HG03064 (cell line): ENCODE measurements at regions not wholly inside any gene's neighbourhood (a gene's known extent, or its start where the extent isn't known, plus 50 kb on each side); places are given as distances from the start of the nearest gene placed in this dataset.
"Not testable (repeated sequence)": the region's sequence is repeated elsewhere in the genome, so short reads cannot be mapped to it uniquely, and the experiment has no call there.

Experiments
- ATAC-seq: cut with Tn5 transposase; IDR thresholded peaks from one replicate; pipeline ENCODE4 v1.9.1; 2021; ENCODE audit warnings: low read depth; ENCODE audit not compliant: unreplicated experiment

DNA sequence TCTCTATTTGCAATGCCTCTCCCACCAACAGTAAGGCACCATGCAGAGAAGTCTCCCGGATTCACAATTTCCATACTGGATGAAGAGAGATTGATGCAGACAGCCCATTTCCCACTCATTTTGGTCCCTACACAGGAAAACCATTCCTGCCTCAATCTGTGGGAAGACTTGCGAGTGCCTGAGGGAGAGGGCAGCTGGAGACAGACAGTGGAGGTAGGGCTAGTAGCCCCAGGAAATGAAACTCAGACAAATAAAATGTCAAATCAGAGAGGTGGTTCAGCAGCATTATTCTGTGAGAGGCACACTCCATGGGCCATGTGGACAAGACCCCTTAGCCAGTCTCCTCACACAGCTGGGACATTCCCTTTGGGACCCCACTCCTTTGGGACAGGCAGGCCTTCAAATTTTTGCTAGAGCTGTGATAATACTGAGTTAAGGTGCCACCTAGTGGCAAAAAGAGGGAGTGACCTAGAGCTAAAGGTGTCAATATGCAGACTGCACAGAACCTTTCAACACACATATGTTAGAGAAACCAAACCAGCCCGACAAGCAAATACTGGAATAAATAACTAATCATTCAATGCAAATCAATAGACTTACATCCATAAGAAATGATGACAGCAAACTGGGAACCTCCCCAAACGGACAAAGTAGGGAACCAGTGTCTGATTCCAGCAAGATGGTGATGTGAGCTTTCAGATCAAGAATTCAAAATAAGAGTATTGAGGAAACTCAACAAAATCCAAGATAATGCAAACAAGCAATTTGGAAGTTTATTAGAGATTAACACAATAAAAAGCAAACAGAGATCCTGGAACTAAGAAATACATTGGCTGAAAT is 1865.3 kb upstream of the AGA start:
- ATAC-seq: peak; percentile 89

DNA sequence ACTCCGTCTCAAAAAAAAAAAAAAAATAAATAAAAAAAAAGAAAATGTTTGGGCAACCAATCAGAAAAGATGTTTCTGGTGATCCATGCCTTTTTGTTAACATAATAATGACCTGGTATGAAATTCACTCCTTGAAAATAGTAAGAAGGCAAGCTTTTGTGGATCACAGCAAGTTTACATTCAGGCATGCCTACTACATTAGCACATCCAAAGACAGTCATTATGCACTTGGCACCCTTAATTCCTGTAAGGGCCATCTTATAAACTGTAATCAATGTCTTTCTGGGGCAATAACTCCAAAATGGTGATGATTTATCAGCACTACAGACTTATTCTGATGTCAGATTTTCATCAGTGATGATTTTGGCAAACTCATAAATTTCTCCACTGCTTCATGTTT is 1871.6 kb upstream of the AGA start:
- no peak for ATAC-seq

DNA sequence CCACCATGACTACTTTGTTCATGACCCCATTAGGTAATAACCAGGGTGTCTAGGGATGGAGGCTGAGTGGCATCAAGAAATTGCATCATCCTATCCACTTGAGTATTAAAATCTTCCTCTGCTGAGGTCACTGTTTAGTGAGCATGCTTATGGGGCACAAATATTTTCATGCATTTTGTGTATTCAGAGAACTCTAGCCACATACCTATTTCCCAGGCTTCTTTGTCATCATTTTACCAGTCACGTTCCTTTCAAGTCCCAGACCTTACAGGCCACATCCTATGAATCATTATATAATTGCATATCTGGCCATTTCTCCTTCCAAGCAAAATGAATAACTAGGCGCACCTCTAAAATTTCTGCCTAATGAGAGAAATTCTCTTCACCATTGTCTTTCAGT is 1882.9 kb upstream of the AGA start:
- ATAC-seq: no peak

DNA sequence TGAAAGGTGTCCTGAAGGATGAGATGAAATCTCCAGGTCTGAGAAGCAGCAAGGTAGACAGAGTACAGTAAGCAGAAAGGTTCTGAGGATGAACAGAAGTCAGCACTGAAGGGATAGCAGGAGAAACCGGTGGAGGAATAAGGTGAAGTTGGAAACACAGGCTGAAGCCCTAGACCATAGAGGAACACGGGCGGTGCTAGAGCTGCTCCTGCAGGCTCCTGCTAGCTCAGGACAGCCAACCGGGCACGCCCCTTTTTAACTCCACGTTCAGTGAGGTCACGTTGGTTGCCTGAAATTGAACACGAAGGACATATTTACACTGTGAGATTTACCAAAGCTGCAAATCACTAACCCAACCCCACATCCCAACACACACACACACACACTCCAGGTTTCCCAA is 1886.4 kb upstream of the AGA start:
- no peak for ATAC-seq

DNA sequence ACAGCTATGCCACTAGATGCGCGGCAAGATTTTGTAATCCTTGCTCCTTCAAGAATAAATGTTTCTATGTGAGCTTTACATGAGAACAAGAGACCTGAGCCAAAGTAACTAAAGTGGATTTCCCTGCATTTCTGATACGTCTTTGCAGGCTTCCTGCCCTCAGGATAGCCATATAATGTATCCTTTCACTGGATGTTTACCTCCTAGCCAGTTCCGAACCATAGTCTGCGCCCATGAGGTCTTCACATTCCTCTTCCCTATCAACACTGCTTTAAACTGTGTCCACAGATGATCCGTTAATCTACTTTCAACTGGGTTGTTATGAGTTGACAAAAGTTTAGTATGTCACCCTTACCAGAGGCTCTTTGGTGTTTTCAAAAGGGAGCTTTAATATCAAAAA is 1889.1 kb upstream of the AGA start:
- ATAC-seq: no peak

DNA sequence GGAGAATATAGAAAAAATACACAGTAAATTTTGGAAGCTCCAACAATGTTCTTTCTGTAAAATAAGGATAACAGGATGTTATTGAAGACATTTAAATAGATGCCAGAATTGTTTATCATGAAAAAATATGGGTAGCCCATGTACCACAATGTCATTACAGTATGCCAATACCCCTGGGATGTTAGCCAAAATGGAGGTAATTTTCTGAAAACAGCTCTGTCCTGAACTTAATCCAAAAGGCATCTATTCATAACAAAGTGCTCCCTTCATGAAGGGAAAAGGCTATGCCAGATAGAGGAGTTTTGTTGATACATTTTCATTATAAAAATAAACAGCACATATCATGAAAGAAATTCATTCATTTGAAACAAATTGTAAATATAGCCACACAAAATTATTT is 1902.6 kb upstream of the AGA start:
- no peak for ATAC-seq

DNA sequence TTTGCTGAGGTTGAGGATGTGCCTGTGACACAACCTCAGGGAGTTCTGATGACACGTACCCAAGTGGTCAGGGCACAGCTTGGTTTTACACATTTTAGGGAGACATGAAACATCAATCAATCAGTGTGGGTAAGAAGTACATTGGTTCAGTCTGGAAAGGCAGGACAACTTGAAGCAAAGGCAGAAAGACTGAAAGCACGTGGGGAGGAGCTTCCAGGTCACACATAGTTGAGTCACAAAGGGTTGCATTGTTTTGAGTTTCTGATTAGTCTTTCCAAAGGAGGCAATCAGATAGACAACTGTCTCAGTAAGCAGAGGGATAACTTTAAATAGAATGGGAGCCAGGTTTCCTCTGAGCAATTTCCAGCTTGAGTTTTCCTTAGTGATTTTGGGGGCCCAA is 1910.0 kb upstream of the AGA start:
- no peak for ATAC-seq

DNA sequence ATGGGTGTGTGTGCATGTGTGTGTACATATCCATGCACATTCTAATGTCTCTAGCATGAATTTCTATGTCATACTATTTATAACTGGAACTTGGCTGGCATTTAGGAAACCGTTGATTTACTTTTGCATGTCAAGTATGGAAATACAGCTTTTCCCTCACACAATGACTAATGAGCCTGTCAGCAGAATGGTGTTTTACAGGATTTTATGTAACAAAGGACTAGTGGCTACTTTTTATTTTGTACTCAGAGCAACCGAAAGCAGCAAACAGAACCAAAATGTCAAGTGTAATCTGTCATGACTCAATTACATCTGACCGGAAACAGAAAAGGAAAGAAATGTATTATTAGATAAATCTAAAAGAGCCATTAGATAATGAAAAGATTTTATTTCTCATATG is 1911.5 kb upstream of the AGA start:
- no peak for ATAC-seq

DNA sequence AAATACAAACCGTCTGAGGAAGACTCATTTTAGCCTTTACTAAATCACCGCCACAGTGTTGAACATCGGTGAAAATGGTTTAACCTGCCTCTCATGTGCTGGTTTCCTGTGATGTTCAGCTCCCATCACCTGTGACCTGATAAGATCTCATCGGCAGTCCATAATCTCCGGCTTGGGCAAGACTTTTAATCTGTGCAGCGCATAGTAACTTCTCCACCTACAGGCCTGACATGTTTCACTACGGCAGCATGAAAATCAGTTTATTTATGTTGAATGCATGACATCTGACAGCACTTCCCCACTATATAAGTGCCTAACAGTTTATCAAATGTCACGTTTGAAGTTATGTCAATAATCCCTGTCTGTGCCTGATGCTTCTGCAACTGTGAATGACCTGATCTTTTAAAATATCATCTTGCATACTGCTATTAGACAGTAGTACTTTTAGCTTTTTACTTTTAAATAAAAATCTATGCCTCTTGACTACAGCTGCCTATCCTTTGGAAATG is 1919.8 kb upstream of the AGA start:
- ATAC-seq: no peak

DNA sequence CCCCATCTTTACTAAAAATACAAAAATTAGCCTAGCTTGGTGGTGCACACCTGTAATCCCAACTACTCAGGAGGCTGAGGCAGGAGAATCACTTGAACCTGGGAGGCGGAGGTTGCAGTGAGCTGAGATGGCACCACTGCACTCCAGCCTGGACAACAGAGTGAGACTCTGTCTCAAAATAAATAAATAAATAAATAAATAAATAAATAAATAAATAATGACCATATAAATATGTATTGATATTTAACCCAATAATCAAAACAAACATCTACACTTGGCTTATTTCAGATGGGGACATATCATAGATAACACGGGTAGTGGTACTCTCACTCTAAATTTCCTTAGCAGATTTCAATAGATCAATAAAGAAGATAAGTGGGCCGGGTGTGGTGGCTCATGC is 1923.7 kb upstream of the AGA start:
- not testable (repeated sequence) for ATAC-seq

DNA sequence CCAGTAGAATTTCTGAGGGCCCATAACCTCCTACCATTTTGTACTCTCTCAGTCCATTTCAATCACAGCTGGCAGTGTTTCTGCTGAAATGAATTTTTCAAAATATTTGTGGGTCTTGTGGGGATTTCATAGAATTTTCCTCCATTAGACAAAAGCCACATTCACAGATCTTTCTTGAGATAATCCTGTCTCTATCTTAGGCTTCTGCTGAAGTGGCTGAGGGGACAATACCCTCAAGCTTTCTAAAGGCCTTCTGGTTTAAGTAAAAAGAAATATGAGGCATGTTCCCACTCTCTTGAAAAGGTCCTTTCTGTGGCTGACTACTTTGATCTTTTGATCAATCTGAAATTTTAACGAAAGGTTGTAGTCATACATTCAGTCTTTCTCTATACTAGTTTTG is 1930.0 kb upstream of the AGA start:
- ATAC-seq: no peak

DNA sequence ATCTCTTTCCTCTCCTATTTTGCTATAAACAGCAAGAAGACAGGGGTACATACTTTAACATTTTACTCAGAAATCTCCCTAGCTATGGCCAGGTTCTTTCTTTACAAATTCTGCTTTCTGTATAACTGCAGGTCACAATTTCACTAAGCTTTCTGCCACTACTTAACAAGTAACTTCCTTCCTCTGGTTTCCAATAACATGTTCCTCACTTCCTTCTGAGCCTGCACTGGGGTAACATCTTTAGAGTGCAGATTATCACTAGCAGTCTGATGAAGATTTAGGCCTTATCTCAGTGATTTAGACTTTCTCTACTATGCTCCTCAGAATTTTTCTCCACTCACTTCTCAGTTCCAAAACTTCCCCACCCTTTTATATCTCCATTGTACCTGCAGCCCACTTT is 1930.5 kb upstream of the AGA start:
- ATAC-seq: no peak

DNA sequence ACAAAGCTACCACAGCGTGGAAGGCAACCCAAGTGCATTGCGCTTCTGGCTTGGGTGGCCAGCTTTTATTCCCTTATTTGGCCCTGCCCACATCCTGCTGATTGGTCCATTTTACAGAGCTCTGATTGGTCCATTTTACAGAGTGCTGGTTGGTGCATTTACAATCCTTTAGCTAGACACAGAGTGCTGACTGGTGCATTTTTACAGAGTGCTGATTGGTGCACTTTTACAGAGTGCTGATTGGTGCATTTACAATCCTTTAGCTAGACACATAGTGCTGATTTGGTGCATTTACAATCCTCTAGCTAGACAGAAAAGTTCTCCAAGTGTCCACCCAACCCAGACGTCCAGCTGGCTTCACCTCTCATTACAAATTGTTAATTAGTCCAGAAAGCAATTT is 1936.6 kb upstream of the AGA start:
- ATAC-seq: not testable (repeated sequence)

DNA sequence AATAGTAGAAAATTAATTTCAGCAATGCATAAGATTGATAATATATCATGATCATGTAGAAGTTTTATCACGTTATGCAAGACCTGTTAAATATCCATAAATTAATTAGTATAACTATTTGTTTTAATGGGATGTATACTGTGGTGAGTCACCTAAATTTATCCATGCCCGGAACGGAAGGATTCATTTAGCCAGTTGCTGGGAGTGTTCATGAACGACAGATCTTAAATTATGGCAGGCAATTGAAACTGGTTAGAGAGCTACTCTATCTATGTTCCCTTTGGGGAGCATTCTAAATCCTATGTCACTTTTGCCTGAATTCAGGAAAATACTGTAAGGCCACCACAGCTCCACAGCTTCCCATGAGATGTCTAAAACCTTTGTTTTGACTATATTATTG is 1950.5 kb upstream of the AGA start:
- ATAC-seq: no peak

DNA sequence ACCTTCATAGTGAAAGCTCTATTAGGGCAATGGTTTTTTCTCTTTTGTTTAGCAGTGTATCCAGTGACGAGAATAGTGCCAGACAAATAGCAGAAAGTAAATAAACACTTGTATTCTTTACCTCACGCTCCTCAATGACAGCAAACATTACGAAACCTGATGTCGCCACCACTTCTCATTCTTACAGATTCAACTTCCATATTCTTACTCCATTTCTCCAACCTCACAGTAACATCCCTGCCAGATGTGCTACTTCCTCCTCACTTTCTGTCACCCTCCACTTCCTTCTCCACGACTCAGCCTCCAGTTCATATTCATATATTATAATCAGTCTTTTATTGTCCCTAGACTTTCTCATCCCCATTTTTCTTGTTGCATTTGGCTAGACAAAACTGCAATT is 1956.2 kb upstream of the AGA start:
- ATAC-seq: no peak

DNA sequence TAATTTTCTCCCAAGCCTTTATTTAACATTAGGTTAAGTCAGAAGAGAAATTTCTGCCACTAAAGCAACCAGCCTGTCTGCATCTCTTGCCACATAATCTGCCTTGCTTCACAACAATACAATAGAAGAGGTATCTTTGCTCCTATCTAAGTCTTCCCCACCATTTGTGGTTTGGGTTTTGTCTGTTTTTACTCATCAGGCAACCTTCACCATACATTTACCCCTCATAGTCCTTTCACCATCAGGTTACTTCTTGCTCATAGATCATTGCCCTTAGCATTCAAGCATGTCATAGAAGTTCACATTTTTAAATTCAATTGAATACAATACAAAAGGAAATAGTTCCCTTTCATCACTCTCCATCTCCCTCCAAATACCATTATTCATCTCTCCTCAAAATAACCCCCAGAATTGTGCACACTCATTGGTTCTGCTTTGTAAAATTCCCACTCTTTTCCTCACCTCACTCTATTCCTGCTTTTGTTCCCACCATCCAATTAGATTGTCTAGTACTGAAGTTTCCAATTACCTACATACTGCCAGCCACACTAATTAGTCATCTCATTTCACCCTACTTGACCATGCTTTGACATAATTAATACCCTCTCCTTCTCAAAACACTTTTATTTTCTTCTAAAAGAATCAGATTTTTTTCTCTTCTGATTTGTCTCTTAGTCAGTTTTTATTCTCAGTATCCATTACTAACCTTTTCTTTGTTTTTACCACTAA is 1957.0 kb upstream of the AGA start:
- ATAC-seq: no peak

DNA sequence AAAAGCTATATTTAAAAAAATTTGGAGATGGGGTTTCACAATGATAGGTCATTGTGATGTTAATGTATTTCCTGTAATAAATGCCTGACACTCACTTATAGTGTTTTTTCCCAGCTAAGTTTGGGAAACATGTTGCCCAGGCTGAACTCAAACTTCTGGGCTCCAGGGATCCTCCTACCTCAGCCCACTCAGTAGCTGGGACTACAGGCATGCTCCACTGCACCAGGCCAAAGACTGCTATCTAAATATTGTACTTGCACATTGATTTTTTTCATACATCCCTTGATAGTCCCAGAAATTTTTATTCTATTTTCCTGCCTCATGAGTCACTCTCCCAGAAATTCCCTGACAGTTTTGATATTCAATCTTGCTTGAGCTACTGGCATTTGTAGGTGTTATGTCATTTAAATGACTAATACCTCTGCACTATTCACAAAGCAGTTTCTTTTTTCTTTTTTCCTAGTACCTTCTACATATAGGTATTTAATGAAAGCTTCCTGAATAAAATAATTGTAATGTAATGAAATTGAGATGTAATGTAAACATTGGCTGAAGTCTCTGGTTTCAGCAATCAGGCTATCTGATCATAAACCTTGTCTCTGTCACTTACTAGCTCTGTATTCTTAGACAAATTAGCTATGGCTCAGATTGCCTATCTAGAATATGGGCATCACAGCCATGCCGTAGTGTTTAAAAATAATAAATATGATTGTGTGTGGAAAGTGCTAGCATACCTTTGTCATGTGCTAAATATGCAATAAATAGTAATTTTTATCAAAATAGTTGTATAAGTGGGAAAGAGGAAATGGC is 1973.0 kb upstream of the AGA start:
- ATAC-seq: no peak

DNA sequence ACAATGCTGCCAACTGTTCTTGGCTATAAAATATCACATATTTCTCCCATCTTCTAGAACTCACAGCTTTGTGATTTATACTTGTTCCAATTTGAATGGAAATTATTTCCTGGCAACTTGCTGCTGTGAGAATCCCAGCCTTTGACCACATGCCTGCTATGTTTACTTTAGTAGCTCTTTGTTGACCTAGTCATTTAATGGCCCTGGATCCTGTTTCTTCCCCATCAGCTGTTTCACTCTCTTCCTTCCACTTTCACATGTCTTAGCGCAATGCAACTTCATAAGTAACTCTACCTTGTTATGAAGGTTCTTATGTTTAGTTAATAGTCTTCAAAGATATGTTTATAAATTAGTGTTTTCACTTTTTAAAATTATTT is 1973.6 kb upstream of the AGA start:
- no peak for ATAC-seq

DNA sequence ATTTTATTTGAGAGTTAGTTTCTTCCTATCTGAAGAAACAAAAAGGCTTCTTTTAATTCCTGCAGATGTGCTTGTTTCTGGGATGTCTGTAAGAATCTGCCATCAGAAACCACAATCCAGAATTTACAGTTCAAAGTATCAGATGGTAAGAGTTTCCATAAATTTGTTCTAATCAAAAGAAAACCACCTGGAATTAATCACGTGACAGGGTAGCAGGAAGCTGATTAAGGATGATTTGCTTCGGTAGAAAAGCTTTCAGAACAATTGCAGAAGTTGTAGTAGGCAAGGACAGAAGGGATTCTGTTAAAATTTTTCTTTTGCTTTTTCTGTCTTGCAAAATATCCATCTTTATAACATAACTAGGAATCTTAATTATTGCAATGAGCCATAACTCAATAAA is 1975.1 kb upstream of the AGA start:
- ATAC-seq: no peak

DNA sequence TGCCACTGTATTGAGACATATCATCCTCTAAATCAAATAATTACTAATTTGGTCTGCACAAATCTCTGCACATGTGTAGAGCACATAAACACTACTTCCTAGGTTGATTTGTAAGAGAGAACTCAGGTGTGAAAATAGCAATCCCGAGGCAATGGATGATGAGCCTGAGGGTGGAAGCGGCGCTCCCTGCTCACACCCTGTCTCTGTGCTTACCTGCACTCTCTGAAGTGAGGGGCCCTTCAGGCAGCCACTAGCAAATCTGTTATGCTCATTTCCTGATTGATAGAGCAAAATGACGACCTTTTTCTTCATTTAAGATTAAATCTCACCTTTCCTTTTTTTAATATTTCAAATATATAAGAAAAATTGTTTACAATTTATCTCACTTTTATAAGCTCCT is 1995.7 kb upstream of the AGA start:
- no peak for ATAC-seq

DNA sequence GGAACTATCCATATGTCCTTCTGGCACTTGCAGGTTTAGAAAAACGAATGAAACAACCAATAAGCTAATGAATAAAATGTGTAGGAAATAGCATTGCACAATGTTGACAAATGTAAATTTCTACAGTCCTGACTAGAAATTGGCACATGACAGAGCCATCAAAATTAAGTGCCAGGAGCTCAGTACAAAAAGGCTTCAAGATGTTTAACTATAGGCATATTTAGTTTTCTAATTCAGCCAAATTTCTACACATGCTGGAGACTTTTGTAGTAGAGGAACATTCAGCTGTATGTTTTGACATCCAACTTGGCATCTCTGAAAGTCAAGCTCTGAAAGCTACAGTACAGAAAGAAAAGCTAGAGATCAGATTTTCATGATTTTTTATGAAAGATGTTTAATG is 1999.4 kb upstream of the AGA start:
- no peak for ATAC-seq
